Superior temporal gyrus (tissue), 1 donor: ENCODE measurements at regions not wholly inside any gene's neighbourhood (a gene's known extent, or its start where the extent isn't known, plus 50 kb on each side); places are given as distances from the start of the nearest gene placed in this dataset.
"Not testable (repeated sequence)": the region's sequence is repeated elsewhere in the genome, so short reads cannot be mapped to it uniquely, and the experiment has no call there.

Experiments used
- DNase-seq: peaks from one replicate; pipeline ENCODE4 v3.0.0-alpha.2; 2016; ENCODE audit errors: extremely low spot score

GRCh38 chr1:157368941-157369340 lies 183.4 kb downstream of the FCRL5 start:
- not testable (repeated sequence) for DNase-seq

GRCh38 chr1:157368363-157368762 lies 184.0 kb downstream of the FCRL5 start:
- DNase-seq = no peak

GRCh38 chr1:157367870-157368269 lies 184.4 kb downstream of the FCRL5 start:
- no peak for DNase-seq

GRCh38 chr1:157367091-157367739 lies 185.1 kb downstream of the FCRL5 start:
- DNase-seq = no peak

GRCh38 chr1:157364612-157365011 lies 187.7 kb downstream of the FCRL5 start:
- DNase-seq = no peak

- DNase-seq = peak; percentile 39
Observed at GRCh38 chr1:157363660-157364140, 188.6 kb downstream of the FCRL5 start.

- no peak for DNase-seq
Observed at GRCh38 chr1:157360023-157360390, 192.3 kb downstream of the FCRL5 start.

- no peak for DNase-seq
Observed at GRCh38 chr1:157359314-157360022, 192.8 kb downstream of the FCRL5 start.

- DNase-seq = no peak
Observed at GRCh38 chr1:157357111-157357510, 195.2 kb downstream of the FCRL5 start.

GRCh38 chr1:157356601-157357000 lies 195.7 kb downstream of the FCRL5 start:
- no peak for DNase-seq

- no peak for DNase-seq
Observed at GRCh38 chr1:157353546-157353945, 198.8 kb downstream of the FCRL5 start.

- no peak for DNase-seq
Observed at GRCh38 chr1:157352817-157353408, 199.4 kb downstream of the FCRL5 start.

- DNase-seq = no peak
Observed at GRCh38 chr1:157352216-157352615, 200.1 kb downstream of the FCRL5 start.

GRCh38 chr1:157351800-157352199 lies 200.5 kb downstream of the FCRL5 start:
- DNase-seq = not testable (repeated sequence)

GRCh38 chr1:157348538-157349480 lies 203.5 kb downstream of the FCRL5 start:
- DNase-seq = no peak

GRCh38 chr1:157347506-157347905 lies 204.8 kb downstream of the FCRL5 start:
- no peak for DNase-seq

- DNase-seq = not testable (repeated sequence)
Observed at GRCh38 chr1:157337785-157338184, 199.6 kb upstream of the ETV3 start.

GRCh38 chr1:157335056-157335455 lies 196.9 kb upstream of the ETV3 start:
- DNase-seq = no peak

- no peak for DNase-seq
Observed at GRCh38 chr1:157334041-157334440, 195.8 kb upstream of the ETV3 start.

- DNase-seq = not testable (repeated sequence)
Observed at GRCh38 chr1:157330177-157330576, 192.0 kb upstream of the ETV3 start.

GRCh38 chr1:157328120-157328519 lies 189.9 kb upstream of the ETV3 start:
- not testable (repeated sequence) for DNase-seq
